Endodermal cell (in vitro differentiated cells): ENCODE measurements at regions not wholly inside any gene's neighbourhood (a gene's known extent, or its start where the extent isn't known, plus 50 kb on each side); places are given as distances from the start of the nearest gene placed in this dataset.

Source experiments
- DNase-seq: peaks from one replicate; pipeline ENCODE4 v3.0.0-alpha.2; 2017
- H3K27ac ChIP-seq: 2 replicates; pipeline ENCODE4 v1.5.1; 2013; ENCODE audit warnings: mild to moderate bottlenecking, low read depth, low read length, moderate library complexity
- H3K27me3 ChIP-seq: 2 replicates; pipeline ENCODE4 v1.6.1; 2013; ENCODE audit warnings: mild to moderate bottlenecking, low read length, moderate library complexity; ENCODE audit not compliant: insufficient read depth, control insufficient read depth, poor library complexity, severe bottlenecking
- H3K36me3 ChIP-seq: 2 replicates; pipeline ENCODE4 v1.7.0; 2013; ENCODE audit warnings: mild to moderate bottlenecking, low read length, moderate library complexity; ENCODE audit not compliant: control insufficient read depth, insufficient read depth
- H3K4me1 ChIP-seq: one replicate; pipeline ENCODE4 v1.7.0; 2013; ENCODE audit warnings: low read length; ENCODE audit not compliant: control insufficient read depth, insufficient read depth
- H3K4me3 ChIP-seq: 2 replicates; pipeline ENCODE4 v1.5.1; 2013; ENCODE audit warnings: mild to moderate bottlenecking, low read length, moderate library complexity
- H3K9ac ChIP-seq: 2 replicates; pipeline ENCODE4 v1.6.1; 2013; ENCODE audit warnings: mild to moderate bottlenecking, low read length, moderate library complexity; ENCODE audit not compliant: poor library complexity, severe bottlenecking; ENCODE audit errors: extremely low read depth
- H3K9me3 ChIP-seq: 2 replicates; pipeline ENCODE4 v1.6.1; 2013; ENCODE audit warnings: mild to moderate bottlenecking, low read length, moderate library complexity; ENCODE audit not compliant: control insufficient read depth
- H3K27ac Mint-ChIP-seq: 2 replicates; pipeline ENCODE4 v1.8.0; 2020; ENCODE audit warnings: mixed read lengths
- H3K27me3 Mint-ChIP-seq: 2 replicates; pipeline ENCODE4 v1.8.0; 2021; ENCODE audit warnings: mild to moderate bottlenecking, mixed read lengths; ENCODE audit not compliant: insufficient read depth
- H3K36me3 Mint-ChIP-seq: 2 replicates; pipeline ENCODE4 v1.8.0; 2020; ENCODE audit warnings: low read depth, mixed read lengths
- H3K4me1 Mint-ChIP-seq: 2 replicates; pipeline ENCODE4 v1.8.0; 2020; ENCODE audit warnings: mixed read lengths
- H3K4me3 Mint-ChIP-seq: 2 replicates; pipeline ENCODE4 v1.8.0; 2020; ENCODE audit warnings: mild to moderate bottlenecking, moderate library complexity, mixed read lengths
- H3K9me3 Mint-ChIP-seq: 2 replicates; pipeline ENCODE4 v1.8.0; 2020; ENCODE audit warnings: mild to moderate bottlenecking, mixed read lengths
- WGBS, 2 experiments: methylation state at CpG; one replicate each; pipeline versions ENCODE4 v1.1.5 to v1.1.7; 2013; ENCODE audit warnings: missing lambda C conversion rate in 2 of 2, mixed read lengths in 1 of 2; ENCODE audit not compliant: insufficient coverage in 1 of 2, insufficient read length in 1 of 2; 5-methylcytosine and 5-hydroxymethylcytosine counted together
- TF ChIP-seq, protein P1 (sequence below): fragments of 200-600 bp; sonication (generic); conservative IDR thresholded peaks from 2 replicates; pipeline ENCODE4 v1.5.0; 2021; ENCODE audit warnings: antibody characterized with exemption, mild to moderate bottlenecking

DNA sequence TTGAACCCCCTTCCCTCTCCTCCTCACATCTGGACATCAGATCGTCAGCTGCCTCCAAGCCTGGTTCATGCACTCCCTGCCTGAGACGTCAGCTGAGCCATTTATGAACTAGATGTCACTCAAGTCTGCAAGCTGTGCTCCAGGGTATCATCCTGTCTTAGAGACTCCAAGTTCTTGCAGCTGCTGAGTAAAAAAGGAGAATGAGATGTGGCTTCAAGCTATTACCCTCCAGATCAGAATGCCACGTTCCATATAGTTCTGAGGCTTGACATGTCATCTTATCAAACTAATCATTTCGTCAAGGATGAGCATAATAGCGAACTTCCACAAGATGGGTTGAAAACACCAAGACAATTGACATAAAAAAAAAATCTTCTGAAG, 766.3 kb downstream of the TBL1XR1 start:
- WGBS, 2 experiments, result 79 to 89% methylated on average over 2 to 5 of the region's 5 CpGs
- no peaks in the 10 kb centered on the region for H3K27me3 Mint-ChIP-seq
- H3K27ac Mint-ChIP-seq, result no peak overlapping the region
- no peak for DNase-seq
- Histone ChIP-seq H3K36me3 (no peaks in the 10 kb centered on the region), H3K27ac (no peak overlapping the region), H3K9ac (no peak overlapping the region), H3K9me3 (no peaks in the 10 kb centered on the region), H3K27me3 (no peaks in the 10 kb centered on the region), H3K4me3 (no peak overlapping the region), H3K4me1 (no peaks in the 10 kb centered on the region)
- H3K36me3 Mint-ChIP-seq, result no peaks in the 10 kb centered on the region
- H3K4me3 Mint-ChIP-seq, result no peak overlapping the region
- TF ChIP-seq, protein P1, sequence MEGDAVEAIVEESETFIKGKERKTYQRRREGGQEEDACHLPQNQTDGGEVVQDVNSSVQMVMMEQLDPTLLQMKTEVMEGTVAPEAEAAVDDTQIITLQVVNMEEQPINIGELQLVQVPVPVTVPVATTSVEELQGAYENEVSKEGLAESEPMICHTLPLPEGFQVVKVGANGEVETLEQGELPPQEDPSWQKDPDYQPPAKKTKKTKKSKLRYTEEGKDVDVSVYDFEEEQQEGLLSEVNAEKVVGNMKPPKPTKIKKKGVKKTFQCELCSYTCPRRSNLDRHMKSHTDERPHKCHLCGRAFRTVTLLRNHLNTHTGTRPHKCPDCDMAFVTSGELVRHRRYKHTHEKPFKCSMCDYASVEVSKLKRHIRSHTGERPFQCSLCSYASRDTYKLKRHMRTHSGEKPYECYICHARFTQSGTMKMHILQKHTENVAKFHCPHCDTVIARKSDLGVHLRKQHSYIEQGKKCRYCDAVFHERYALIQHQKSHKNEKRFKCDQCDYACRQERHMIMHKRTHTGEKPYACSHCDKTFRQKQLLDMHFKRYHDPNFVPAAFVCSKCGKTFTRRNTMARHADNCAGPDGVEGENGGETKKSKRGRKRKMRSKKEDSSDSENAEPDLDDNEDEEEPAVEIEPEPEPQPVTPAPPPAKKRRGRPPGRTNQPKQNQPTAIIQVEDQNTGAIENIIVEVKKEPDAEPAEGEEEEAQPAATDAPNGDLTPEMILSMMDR, result no peak
- H3K4me1 Mint-ChIP-seq, result peaks cover 1% of the 10 kb centered on the region
- H3K9me3 Mint-ChIP-seq, result no peaks in the 10 kb centered on the region

DNA sequence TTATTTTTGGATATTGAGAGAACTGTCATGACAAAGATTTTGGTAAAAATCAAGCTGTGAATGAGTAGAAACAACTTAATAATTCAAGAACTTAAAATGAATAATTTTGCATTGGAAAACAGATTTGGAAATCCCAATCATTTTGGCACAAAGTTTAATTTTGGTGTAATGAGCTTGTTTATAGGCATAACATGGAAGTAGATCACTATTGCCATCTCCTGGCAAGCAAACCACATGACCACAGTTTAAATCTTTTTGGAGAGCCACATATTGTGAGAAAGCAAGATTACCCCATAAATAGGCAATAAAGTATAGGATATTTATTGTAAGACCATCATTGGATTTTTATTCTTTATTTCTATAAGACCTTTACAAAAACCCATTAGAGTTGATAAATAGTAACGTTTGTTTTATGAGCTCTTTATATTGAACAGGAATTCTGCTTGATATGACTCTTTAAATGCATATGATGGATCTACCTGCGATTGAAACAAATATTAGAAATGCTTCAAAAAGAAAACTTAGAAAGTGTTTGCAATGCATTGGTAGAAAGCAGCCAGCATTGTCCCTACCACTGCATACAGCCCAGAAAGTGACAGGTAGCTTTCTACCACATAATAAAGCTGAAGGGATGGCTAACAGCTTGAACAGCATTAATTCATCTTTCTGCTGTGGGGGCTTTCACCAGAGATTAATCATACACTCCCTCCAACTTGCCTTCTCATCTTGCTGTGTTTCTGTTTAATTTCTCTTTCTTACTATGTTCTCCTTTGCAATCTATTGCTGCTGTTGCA, 766.8 kb downstream of the TBL1XR1 start:
- Mint-ChIP-seq H3K9me3 (no peaks in the 10 kb centered on the region), H3K4me1 (peaks cover 1% of the 10 kb centered on the region), H3K36me3 (no peaks in the 10 kb centered on the region), H3K27ac (no peak overlapping the region), H3K4me3 (no peak overlapping the region), H3K27me3 (no peaks in the 10 kb centered on the region)
- Histone ChIP-seq H3K27ac (no peak overlapping the region), H3K36me3 (no peaks in the 10 kb centered on the region), H3K4me1 (no peaks in the 10 kb centered on the region), H3K4me3 (no peak overlapping the region), H3K9ac (no peak overlapping the region), H3K9me3 (no peaks in the 10 kb centered on the region), H3K27me3 (no peaks in the 10 kb centered on the region)
- 42% methylated on average over 2 of the region's 2 CpGs; no CpG with 5 or more reads in 1 of the 2 experiments for WGBS, 2 experiments
- DNase-seq, result no peak
- TF ChIP-seq, protein P1, result peak; percentile 91

DNA sequence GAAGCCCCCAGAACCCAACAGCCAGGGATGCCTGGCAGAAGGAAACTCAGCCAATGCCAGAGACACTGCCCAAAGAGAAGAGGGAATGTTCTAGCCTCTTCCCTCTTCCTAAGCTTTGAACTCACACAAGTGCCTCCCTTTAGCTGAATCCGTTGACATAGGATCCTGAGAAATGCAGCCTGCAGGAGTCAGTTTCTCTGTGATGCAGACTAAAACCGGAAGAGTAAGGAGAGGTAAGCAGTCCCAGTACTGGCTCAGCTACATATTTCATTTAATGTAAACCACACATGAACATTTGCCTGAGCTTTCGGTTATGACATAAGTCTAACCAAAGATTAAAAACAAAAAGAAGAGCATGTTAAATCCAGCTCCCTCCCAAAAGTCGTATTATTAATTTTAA, 768.7 kb downstream of the TBL1XR1 start:
- H3K9ac ChIP-seq, result no peak overlapping the region
- WGBS, 2 experiments, result 66 to 100% methylated on average over 1 to 4 of the region's 4 CpGs
- Mint-ChIP-seq H3K4me1 (peaks cover 1% of the 10 kb centered on the region), H3K27me3 (no peaks in the 10 kb centered on the region), H3K9me3 (no peaks in the 10 kb centered on the region), H3K27ac (no peak overlapping the region), H3K36me3 (no peaks in the 10 kb centered on the region), H3K4me3 (no peak overlapping the region)
- TF ChIP-seq, protein P1, result no peak
- H3K27me3 ChIP-seq, result no peaks in the 10 kb centered on the region
- H3K9me3 ChIP-seq, result no peaks in the 10 kb centered on the region
- DNase-seq, result no peak
- no peaks in the 10 kb centered on the region for H3K4me1 ChIP-seq
- H3K4me3 ChIP-seq, result no peak overlapping the region
- no peaks in the 10 kb centered on the region for H3K36me3 ChIP-seq
- no peak overlapping the region for H3K27ac ChIP-seq
